CD4-positive, CD25-positive, alpha-beta regulatory T cell (primary cell): ENCODE measurements at regions not wholly inside any gene's neighbourhood (a gene's known extent, or its start where the extent isn't known, plus 50 kb on each side); places are given as distances from the start of the nearest gene placed in this dataset.

Experiments
- ATAC-seq, 2 donors: fragments of 150-1000 bp; cut with Tn5 transposase; one replicate each; pipeline ENCODE4 v1.10.0; 2021; ENCODE audit warnings: low read depth in 2 of 2, moderate number of reproducible peaks in 2 of 2, moderate library complexity in 1 of 2
- DNase-seq, 3 donors: peaks; one replicate each; pipeline versions ENCODE4 v3.0.0 to v3.0.0-alpha.2; 2012 to 2022; ENCODE audit warnings: mixed read lengths in 1 of 3
- H3K27ac ChIP-seq: one replicate; pipeline ENCODE4 v1.7.0; 2013; ENCODE audit warnings: mild to moderate bottlenecking, low read length; ENCODE audit not compliant: insufficient read depth, poor library complexity, severe bottlenecking
- H3K27me3 ChIP-seq: one replicate; pipeline ENCODE4 v1.7.0; 2013; ENCODE audit warnings: low read length; ENCODE audit not compliant: control insufficient read depth, insufficient read depth
- H3K36me3 ChIP-seq: one replicate; pipeline ENCODE4 v1.7.0; 2013; ENCODE audit warnings: mild to moderate bottlenecking, low read length, moderate library complexity; ENCODE audit not compliant: control insufficient read depth, insufficient read depth
- H3K4me1 ChIP-seq: 2 replicates; pipeline ENCODE4 v1.7.0; 2013; ENCODE audit warnings: mild to moderate bottlenecking, low read length; ENCODE audit not compliant: insufficient read depth, control insufficient read depth, poor library complexity, severe bottlenecking
- H3K4me3 ChIP-seq: one replicate; pipeline ENCODE4 v1.7.0; 2013; ENCODE audit warnings: low read depth, mild to moderate bottlenecking, low read length, moderate library complexity
- H3K9me3 ChIP-seq, 2 experiments: 1 replicate in 1 of 2; 2 replicates in 1 of 2; pipeline ENCODE4 v1.7.0; 2013; ENCODE audit warnings: low read length in 2 of 2, mild to moderate bottlenecking in 1 of 2, moderate library complexity in 1 of 2; ENCODE audit not compliant: control insufficient read depth in 2 of 2
- H3K27ac Mint-ChIP-seq, 3 donors: one replicate each; pipeline ENCODE4 v1.8.0; 2020 to 2022; ENCODE audit warnings: mild to moderate bottlenecking in 3 of 3, mixed read lengths in 3 of 3, moderate library complexity in 2 of 3
- H3K27me3 Mint-ChIP-seq: one replicate; pipeline ENCODE4 v1.8.0; 2022; ENCODE audit warnings: mild to moderate bottlenecking, mixed read lengths
- H3K36me3 Mint-ChIP-seq: one replicate; pipeline ENCODE4 v1.8.0; 2020; ENCODE audit warnings: mixed read lengths
- H3K4me1 Mint-ChIP-seq, 4 donors: one replicate each; pipeline ENCODE4 v1.8.0; 2020 to 2022; ENCODE audit warnings: mixed read lengths in 4 of 4, mild to moderate bottlenecking in 1 of 4
- H3K4me3 Mint-ChIP-seq, 4 donors: one replicate each; pipeline ENCODE4 v1.8.0; 2020 to 2022; ENCODE audit warnings: mild to moderate bottlenecking in 4 of 4, mixed read lengths in 4 of 4, moderate library complexity in 3 of 4
- H3K9me3 Mint-ChIP-seq, 7 donors: one replicate each; pipeline ENCODE4 v1.8.0; 2020 to 2022; ENCODE audit warnings: mixed read lengths in 7 of 7, mild to moderate bottlenecking in 3 of 7, moderate library complexity in 2 of 7

DNA sequence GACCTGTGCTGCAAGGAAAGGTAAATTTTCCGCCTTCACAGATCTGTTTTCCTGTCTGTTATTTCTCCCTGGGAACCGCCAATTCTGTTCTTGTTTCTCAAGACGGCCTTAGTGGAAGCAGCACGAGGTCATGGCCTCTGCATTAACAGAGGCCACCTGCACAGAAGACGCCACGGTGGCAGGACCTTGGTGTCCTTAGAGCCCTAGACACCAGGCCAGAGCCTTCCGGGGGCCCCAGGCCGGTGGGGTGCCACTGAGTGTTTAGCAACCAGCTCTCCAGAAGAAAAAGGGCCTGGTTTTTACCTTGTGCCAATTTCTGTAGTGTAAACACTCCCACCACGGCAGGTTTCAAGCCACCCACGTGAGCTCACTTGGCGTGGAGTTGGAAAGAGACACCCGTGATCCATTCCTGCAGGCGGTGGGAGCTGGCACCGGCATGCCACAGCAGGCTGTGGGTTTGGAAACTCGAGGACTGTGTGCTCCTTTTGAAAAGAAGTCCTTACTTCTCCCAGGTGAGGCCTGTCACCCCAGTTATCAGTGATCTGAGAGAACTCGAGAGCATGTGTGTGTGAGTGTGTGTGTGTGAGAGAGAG is 103.9 kb upstream of the HDAC4 start:
- H3K27me3 Mint-ChIP-seq: no peaks in the 10 kb centered on the region
- Histone ChIP-seq H3K9me3 (no peaks in the 10 kb centered on the region), H3K27ac (no peak overlapping the region), H3K27me3 (no peaks in the 10 kb centered on the region), H3K36me3 (no peaks in the 10 kb centered on the region), H3K4me3 (no peak overlapping the region), H3K4me1 (no peaks in the 10 kb centered on the region)
- H3K9me3 Mint-ChIP-seq: no peaks in the 10 kb centered on the region
- H3K27ac Mint-ChIP-seq: no peak overlapping the region
- H3K4me1 Mint-ChIP-seq: peaks cover 0 to 2% (median 0%) of the 10 kb centered on the region in 4 donors
- ATAC-seq (no peak), DNase-seq (no peak)
- no peak overlapping the region for H3K4me3 Mint-ChIP-seq
- H3K36me3 Mint-ChIP-seq: no peaks in the 10 kb centered on the region

DNA sequence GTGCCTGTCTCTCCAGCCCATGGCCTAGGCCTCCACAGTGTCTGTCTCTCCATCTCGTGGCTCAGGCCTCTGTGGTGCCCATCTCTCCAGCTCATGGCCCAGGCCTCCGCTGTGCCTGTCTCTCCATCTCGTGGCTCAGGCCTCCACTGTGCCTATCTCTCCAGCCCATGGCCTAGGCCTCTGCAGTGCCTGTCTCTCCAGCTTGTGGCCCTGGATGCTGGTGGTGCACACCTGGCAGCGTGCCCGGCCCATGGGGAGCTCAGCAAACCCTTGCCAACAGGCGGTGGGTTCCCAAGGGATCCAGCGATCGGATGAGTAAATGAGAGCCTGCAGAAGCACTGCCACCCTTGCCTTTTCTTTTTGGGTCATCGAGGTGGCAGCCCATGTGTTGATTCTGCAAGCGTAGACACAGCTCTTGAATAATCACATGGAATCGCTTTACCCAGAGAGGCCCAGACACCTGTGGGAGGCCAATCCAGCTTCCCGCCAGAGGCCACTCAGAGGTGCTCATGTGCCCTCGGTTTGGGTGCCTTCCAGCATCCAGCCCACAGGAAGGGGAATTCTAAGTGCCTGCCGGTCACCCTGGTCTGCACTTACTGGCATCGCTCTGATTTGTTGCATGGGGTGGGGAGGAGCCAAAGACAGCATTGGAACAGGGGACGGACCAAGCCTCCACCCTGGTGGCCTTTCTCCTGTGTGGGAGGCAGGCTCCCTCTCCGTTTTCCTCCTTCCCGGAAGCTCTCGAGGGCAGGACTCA is 101.8 kb upstream of the HDAC4 start:
- no peaks in the 10 kb centered on the region for H3K27me3 ChIP-seq
- peaks cover 0 to under 1% (median 0%) of the 10 kb centered on the region in 4 donors for H3K4me1 Mint-ChIP-seq
- H3K36me3 Mint-ChIP-seq: no peaks in the 10 kb centered on the region
- DNase-seq (no peak), ATAC-seq (no peak)
- no peaks in the 10 kb centered on the region for H3K4me1 ChIP-seq
- no peak overlapping the region for H3K27ac Mint-ChIP-seq
- H3K36me3 ChIP-seq: no peaks in the 10 kb centered on the region
- no peak overlapping the region for H3K4me3 Mint-ChIP-seq
- no peak overlapping the region for H3K27ac ChIP-seq
- H3K27me3 Mint-ChIP-seq: peaks cover 5% of the 10 kb centered on the region
- H3K9me3 Mint-ChIP-seq: no peaks in the 10 kb centered on the region
- H3K9me3 ChIP-seq: no peaks in the 10 kb centered on the region
- H3K4me3 ChIP-seq: no peak overlapping the region

DNA sequence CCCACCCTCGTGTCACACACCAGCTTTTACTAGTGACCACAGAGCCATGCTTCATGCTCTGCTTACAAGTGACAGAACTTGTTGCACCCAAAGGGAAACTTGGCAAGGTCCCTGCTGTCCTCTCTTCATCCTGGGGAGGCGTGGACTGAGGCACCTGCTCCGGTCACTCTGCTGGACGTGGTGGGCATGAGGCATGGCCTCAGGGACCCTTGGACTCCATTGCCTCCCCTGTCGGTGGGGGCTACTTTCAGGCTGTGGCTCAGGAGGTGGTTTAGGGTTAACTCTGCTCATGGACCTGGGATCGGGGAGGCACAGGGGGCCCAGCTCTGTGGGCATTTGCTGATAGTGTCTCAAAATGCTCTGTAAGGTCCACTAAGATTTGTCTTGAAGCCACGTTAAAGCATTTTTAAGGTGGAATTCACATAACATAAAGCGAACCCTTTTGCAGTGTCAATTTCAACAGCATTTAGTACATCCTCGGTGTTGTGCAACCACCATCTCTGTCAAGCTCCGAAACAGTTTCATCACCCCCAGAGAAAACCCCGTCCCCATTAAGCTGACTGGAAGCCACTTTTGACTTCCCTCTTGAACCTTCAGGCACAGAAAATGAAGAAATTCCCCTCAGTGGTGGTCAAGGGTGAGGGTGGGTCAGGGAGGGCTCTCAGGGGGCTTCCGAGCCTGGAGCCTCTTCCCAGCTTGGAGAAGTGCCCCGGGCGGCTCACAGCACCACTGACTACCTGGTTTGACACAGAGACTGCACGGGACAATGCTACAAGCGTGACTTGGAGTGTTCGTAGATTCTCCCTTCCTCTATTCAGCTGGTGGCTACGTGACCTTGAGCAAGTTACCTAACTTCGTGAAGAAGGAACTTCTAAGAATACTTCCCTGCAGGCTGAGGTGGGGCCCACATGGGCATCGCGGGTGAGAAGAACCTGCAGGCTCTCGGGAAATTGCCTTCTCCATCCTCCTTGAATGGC is 100.0 kb upstream of the HDAC4 start:
- Histone ChIP-seq H3K36me3 (no peaks in the 10 kb centered on the region), H3K27ac (no peak overlapping the region), H3K4me1 (no peaks in the 10 kb centered on the region), H3K4me3 (no peak overlapping the region), H3K9me3 (no peaks in the 10 kb centered on the region), H3K27me3 (no peaks in the 10 kb centered on the region)
- H3K36me3 Mint-ChIP-seq: no peaks in the 10 kb centered on the region
- peak overlapping the region in 1 of 4 donors; percentile 85 for H3K4me3 Mint-ChIP-seq
- ATAC-seq: no peak
- no peak overlapping the region for H3K27ac Mint-ChIP-seq
- no peak for DNase-seq
- no peaks in the 10 kb centered on the region for H3K9me3 Mint-ChIP-seq
- H3K27me3 Mint-ChIP-seq: peaks cover 10% of the 10 kb centered on the region
- H3K4me1 Mint-ChIP-seq: no peaks in the 10 kb centered on the region

- no peak for ATAC-seq
- Mint-ChIP-seq H3K36me3 (no peaks in the 10 kb centered on the region), H3K27me3 (peaks cover 10% of the 10 kb centered on the region), H3K4me3 (no peak overlapping the region), H3K9me3 (no peaks in the 10 kb centered on the region), H3K27ac (peak overlapping the region in 1 of 3 donors; percentile 17), H3K4me1 (no peaks in the 10 kb centered on the region)
- no peaks in the 10 kb centered on the region for H3K4me1 ChIP-seq
- H3K9me3 ChIP-seq: no peaks in the 10 kb centered on the region
- H3K36me3 ChIP-seq: no peaks in the 10 kb centered on the region
- H3K4me3 ChIP-seq: no peak overlapping the region
- H3K27me3 ChIP-seq: no peaks in the 10 kb centered on the region
- H3K27ac ChIP-seq: no peak overlapping the region
- DNase-seq: no peak
Measured at GRCh38 chr2:239499726-239500573, 99.1 kb upstream of the HDAC4 start.

DNA sequence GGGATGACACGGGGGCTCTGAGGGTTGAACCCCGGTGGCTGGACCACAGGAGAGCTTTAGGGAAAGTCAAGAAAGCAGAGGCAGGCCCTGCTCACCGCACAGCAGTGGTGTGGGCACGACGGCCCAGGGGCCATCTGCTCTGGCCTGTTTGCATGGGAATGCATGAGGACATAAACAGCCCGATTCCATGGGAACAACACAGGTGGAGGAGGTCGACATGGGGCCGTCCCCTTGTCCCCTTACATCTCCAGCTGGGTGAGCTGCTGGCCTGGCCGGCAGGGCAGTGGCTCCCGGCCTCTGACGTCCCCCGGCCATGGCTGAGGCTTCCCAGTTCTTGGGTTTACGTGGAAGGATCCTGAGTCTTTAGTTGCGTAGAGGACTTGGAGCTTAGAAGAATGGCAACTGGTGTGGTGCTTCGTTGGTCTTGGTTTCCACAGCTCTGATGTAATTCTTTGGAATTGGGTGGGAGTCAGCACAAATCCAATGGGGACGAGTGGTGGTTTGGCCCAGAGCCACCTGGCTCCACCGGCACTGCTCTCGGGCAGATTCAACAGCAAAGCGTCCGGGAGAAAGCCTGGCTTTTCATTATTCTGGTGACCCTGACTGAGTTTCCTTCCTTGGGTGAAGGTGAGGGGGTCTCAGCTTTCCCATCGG is 98.3 kb upstream of the HDAC4 start:
- Mint-ChIP-seq H3K4me1 (no peaks in the 10 kb centered on the region), H3K27ac (no peak overlapping the region), H3K4me3 (no peak overlapping the region), H3K27me3 (peaks cover 10% of the 10 kb centered on the region), H3K36me3 (no peaks in the 10 kb centered on the region), H3K9me3 (peaks cover 0 to 2% (median 0%) of the 10 kb centered on the region in 7 donors)
- Histone ChIP-seq H3K27ac (no peak overlapping the region), H3K36me3 (no peaks in the 10 kb centered on the region), H3K9me3 (no peaks in the 10 kb centered on the region), H3K27me3 (no peaks in the 10 kb centered on the region), H3K4me3 (no peak overlapping the region), H3K4me1 (no peaks in the 10 kb centered on the region)
- no peak for DNase-seq
- ATAC-seq: no peak

DNA sequence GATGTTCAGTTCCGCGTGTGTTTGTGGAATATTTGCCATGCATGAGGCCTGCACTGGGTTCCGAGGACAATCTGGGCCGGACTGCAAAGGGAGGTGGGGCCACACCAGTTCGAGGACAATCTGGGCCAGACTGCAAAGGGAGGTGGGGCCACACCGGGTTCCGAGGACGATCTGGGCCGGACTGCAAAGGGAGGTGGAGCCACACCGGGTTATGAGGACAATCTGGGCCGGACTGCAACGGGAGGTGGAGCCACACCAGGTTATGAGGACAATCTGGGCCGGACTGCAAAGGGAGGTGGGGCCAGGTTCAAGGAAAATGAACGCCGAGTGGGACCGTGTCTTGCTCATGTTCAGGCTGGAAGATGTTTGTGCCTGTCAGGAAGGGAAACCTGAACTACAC is 97.8 kb upstream of the HDAC4 start:
- Mint-ChIP-seq H3K4me3 (no peak overlapping the region), H3K9me3 (peaks cover 0 to 2% (median 0%) of the 10 kb centered on the region in 7 donors), H3K27me3 (peaks cover 10% of the 10 kb centered on the region), H3K27ac (no peak overlapping the region), H3K36me3 (no peaks in the 10 kb centered on the region), H3K4me1 (no peaks in the 10 kb centered on the region)
- no peak overlapping the region for H3K4me3 ChIP-seq
- DNase-seq: no peak
- no peak overlapping the region for H3K27ac ChIP-seq
- no peaks in the 10 kb centered on the region for H3K27me3 ChIP-seq
- H3K36me3 ChIP-seq: no peaks in the 10 kb centered on the region
- H3K9me3 ChIP-seq: no peaks in the 10 kb centered on the region
- no peaks in the 10 kb centered on the region for H3K4me1 ChIP-seq
- no peak for ATAC-seq

DNA sequence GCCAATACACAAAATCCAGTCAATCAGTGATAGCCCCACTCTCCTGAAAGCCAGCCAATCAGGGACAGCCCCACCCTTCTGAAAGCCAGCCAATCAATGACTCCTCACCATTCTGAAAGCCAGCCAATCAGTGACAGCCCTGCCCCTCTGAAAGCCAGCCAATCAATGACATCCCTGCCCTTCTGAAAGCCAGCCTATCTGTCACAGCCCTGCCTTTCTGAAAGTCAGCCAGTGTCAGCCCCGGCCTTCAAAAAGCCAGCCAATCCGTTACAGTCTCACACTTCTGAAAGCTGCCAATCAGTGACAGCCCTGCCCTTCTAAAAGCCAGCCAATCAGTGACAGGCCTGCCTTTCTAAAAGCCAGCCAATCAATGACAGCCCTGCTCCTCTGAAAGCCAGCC is 95.9 kb upstream of the HDAC4 start:
- H3K4me1 Mint-ChIP-seq: no peaks in the 10 kb centered on the region
- Histone ChIP-seq H3K36me3 (no peaks in the 10 kb centered on the region), H3K4me3 (no peak overlapping the region), H3K9me3 (no peaks in the 10 kb centered on the region), H3K27me3 (no peaks in the 10 kb centered on the region), H3K27ac (no peak overlapping the region), H3K4me1 (no peaks in the 10 kb centered on the region)
- ATAC-seq (no peak), DNase-seq (peak in 1 of 3 donors; percentile 6)
- no peaks in the 10 kb centered on the region for H3K36me3 Mint-ChIP-seq
- H3K27ac Mint-ChIP-seq: peak overlapping the region in 2 of 3 donors; percentile 57 to 65
- peaks cover 15% of the 10 kb centered on the region for H3K27me3 Mint-ChIP-seq
- no peak overlapping the region for H3K4me3 Mint-ChIP-seq
- H3K9me3 Mint-ChIP-seq: peaks cover 0 to 2% (median 0%) of the 10 kb centered on the region in 7 donors
